ENCODE measurements at regions not wholly inside any gene's neighbourhood (a gene's known extent, or its start where the extent isn't known, plus 50 kb on each side); places are given as distances from the start of the nearest gene placed in this dataset.

GRCh38 chr2:139684286-139684860 is 904.2 kb upstream of the NXPH2 start:
- no peak overlapping the region for H3K4me3 Mint-ChIP-seq
- WGBS (ENCODE audit: extremely low coverage, insufficient read length, low lambda C conversion rate): no CpG with 5 or more reads among the region's 5 CpGs

More at GRCh38 chr2:139684286-139684860, 904.2 kb upstream of the NXPH2 start:
- H3K4me1 ChIP-seq (ENCODE audit: insufficient read depth, low read length): no peaks in the 10 kb centered on the region; the same call in 1 of the 2 replicates
- no peaks in the 10 kb centered on the region for H3K9me3 ChIP-seq (ENCODE audit: control insufficient read depth, low read depth, low read length)
- no peak for DNase-seq
- no peak overlapping the region for H2AK5ac ChIP-seq (ENCODE audit: insufficient read length, low read length)
- no peak overlapping the region for H2BK120ac ChIP-seq (ENCODE audit: low read depth, low read length, poor library complexity, severe bottlenecking)
- H3K23me2 ChIP-seq (ENCODE audit: insufficient read length, low read depth, low read length, poor library complexity, severe bottlenecking): no peaks in the 10 kb centered on the region
- no peak overlapping the region for H4K91ac ChIP-seq (ENCODE audit: insufficient read length, low read depth, low read length)
- H4K5ac ChIP-seq (ENCODE audit: insufficient read length, low read depth, low read length): no peak overlapping the region
- no peak overlapping the region for H2BK12ac ChIP-seq (ENCODE audit: insufficient read length, low read depth, low read length)
- H3K27ac ChIP-seq (ENCODE audit: insufficient read length, low read depth, low read length): no peak overlapping the region
- H2BK5ac ChIP-seq (ENCODE audit: insufficient read length, low read length): no peak overlapping the region
- H2BK20ac ChIP-seq (ENCODE audit: low read depth, low read length, poor library complexity, severe bottlenecking): no peak overlapping the region
- H3K18ac ChIP-seq (ENCODE audit: insufficient read length, low read depth, low read length): no peak overlapping the region
- H4K20me1 ChIP-seq (ENCODE audit: control insufficient read depth, insufficient read depth, insufficient read length): no peaks in the 10 kb centered on the region
- H3K23ac ChIP-seq (ENCODE audit: insufficient read length, low read depth, low read length): no peak overlapping the region
- no peaks in the 10 kb centered on the region for H3K79me1 ChIP-seq (ENCODE audit: insufficient read depth, low read depth, low read length, poor library complexity, severe bottlenecking)
- no peak overlapping the region for H3K14ac ChIP-seq (ENCODE audit: insufficient read depth, low read length)
- no peak overlapping the region for H3K4ac ChIP-seq (ENCODE audit: low read depth, low read length)
- no peak overlapping the region for H3K4me2 ChIP-seq (ENCODE audit: insufficient read depth, insufficient read length, low read length)
- H2AFZ ChIP-seq (ENCODE audit: low read length): no peak overlapping the region
- no peak overlapping the region for H3K9ac ChIP-seq (ENCODE audit: extremely low read depth, insufficient read length, low read length)
- Mint-ChIP-seq H3K4me1 (peaks cover 26 to 31% of the 10 kb centered on the region in 2 experiments), H3K36me3 (ENCODE audit: insufficient read depth in 1 of 3, low read depth in 3 of 3) (peaks cover 0 to 4% (median 1%) of the 10 kb centered on the region in 3 experiments; a peak in 1 of 7 replicates), H3K27me3 (ENCODE audit: low read depth) (no peaks in the 10 kb centered on the region; the same call in 1 of the 2 replicates), H3K9me3 (peaks cover 8 to 9% of the 10 kb centered on the region in 2 experiments; a peak in 3 of 5 replicates), H3K27ac (no peak overlapping the region; a peak in 1 of 7 replicates)
- H3T11ph ChIP-seq (ENCODE audit: low read length): no peak overlapping the region
- no peaks in the 10 kb centered on the region for H3K79me2 ChIP-seq (ENCODE audit: insufficient read depth, low read length)
- H3K27me3 ChIP-seq (ENCODE audit: insufficient read depth, low read length): no peaks in the 10 kb centered on the region
- no peak overlapping the region for H4K8ac ChIP-seq (replicated peaks; ENCODE audit: insufficient read length, low read depth, low read length)
- no peak overlapping the region for H3K56ac ChIP-seq (ENCODE audit: insufficient read length, low read depth, low read length)
- no peak overlapping the region for H2BK15ac ChIP-seq (ENCODE audit: low read depth, low read length)
- TF ChIP-seq CTCF (conservative IDR thresholded peaks at IDR 0.05): no peak
